Parathyroid adenoma (tissue), 2 donors: ENCODE measurements at regions not wholly inside any gene's neighbourhood (a gene's known extent, or its start where the extent isn't known, plus 50 kb on each side); places are given as distances from the start of the nearest gene placed in this dataset.

Experiments used
- H2AFZ ChIP-seq: fragments of 300-600 bp; sonication (generic); one replicate; pipeline ENCODE4 v1.7.0; 2017; ENCODE audit warnings: antibody characterized with exemption, mild to moderate bottlenecking
- H3K27ac ChIP-seq: fragments of 300-600 bp; sonication (generic); one replicate; pipeline ENCODE4 v1.7.0; 2017
- H3K27me3 ChIP-seq: fragments of 300-600 bp; sonication (generic); one replicate; pipeline ENCODE4 v1.7.0; 2017; ENCODE audit warnings: low read length; ENCODE audit not compliant: control insufficient read depth, insufficient read depth
- H3K36me3 ChIP-seq: fragments of 300-600 bp; sonication (generic); one replicate; pipeline ENCODE4 v1.7.0; 2017; ENCODE audit warnings: low read length; ENCODE audit not compliant: control insufficient read depth, insufficient read depth
- H3K4me1 ChIP-seq: fragments of 300-600 bp; sonication (generic); one replicate; pipeline ENCODE4 v1.7.0; 2017; ENCODE audit warnings: control low read depth
- H3K4me2 ChIP-seq: fragments of 300-600 bp; sonication (generic); one replicate; pipeline ENCODE4 v1.7.0; 2017; ENCODE audit warnings: low read length
- H3K4me3 ChIP-seq: fragments of 300-600 bp; sonication (generic); one replicate; pipeline ENCODE4 v1.7.0; 2017; ENCODE audit warnings: low read depth, low read length
- H3K79me2 ChIP-seq: fragments of 300-600 bp; sonication (generic); one replicate; pipeline ENCODE4 v1.7.0; 2017; ENCODE audit warnings: control low read depth
- H3K9ac ChIP-seq: fragments of 300-600 bp; sonication (generic); one replicate; pipeline ENCODE4 v1.7.0; 2017; ENCODE audit warnings: mild to moderate bottlenecking
- H3K9me3 ChIP-seq: fragments of 300-600 bp; sonication (generic); one replicate; pipeline ENCODE4 v1.7.0; 2017; ENCODE audit warnings: low read length; ENCODE audit not compliant: control insufficient read depth
- TF ChIP-seq, protein P1 (sequence below): fragments of 300-600 bp; sonication (generic); IDR thresholded peaks from one replicate; pipeline ENCODE4 v1.7.0; 2017; ENCODE audit warnings: antibody characterized with exemption, mild to moderate bottlenecking
- donor health status: primary hyperparathyroidism.

DNA sequence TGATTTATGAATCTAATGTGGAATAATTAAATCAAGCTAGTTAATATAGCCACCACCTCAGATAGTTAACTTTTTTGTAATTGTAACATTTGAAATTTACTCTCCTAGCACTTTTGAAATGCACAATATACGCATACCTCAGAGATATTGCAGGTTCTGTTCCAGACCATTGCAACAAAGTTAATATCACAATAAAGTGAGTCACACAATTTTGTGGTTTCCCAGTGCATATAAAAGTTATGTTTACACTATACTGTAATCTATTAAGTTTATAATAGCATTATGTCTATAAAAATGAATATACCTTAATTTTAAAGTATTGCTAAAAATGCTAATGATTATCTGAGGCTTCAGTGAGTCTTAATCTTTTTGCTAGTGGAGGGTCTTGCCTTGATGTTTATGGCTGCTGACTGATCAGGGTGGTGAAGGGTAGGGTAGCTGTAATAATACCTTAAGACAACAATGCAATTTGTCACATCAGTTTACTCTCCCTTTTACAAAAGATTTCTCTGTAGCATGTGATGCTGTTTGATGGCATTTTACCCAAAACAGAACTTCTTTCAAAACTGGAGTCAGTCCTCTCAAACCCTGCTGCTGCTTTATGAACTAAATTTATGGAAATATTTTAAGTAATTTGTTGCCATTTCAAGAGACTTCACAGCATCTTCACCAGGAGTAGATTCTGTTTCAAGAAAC is 235.1 kb upstream of the ADAMTSL1 start:
- H3K27ac ChIP-seq, result no peak overlapping the region
- no peaks in the 10 kb centered on the region for H3K9me3 ChIP-seq
- no peak overlapping the region for H2AFZ ChIP-seq
- H3K27me3 ChIP-seq, result no peaks in the 10 kb centered on the region
- no peak overlapping the region for H3K4me2 ChIP-seq
- no peaks in the 10 kb centered on the region for H3K4me1 ChIP-seq
- H3K4me3 ChIP-seq, result no peak overlapping the region
- no peaks in the 10 kb centered on the region for H3K36me3 ChIP-seq
- no peak overlapping the region for H3K9ac ChIP-seq
- H3K79me2 ChIP-seq, result no peaks in the 10 kb centered on the region
- TF ChIP-seq, protein P1, sequence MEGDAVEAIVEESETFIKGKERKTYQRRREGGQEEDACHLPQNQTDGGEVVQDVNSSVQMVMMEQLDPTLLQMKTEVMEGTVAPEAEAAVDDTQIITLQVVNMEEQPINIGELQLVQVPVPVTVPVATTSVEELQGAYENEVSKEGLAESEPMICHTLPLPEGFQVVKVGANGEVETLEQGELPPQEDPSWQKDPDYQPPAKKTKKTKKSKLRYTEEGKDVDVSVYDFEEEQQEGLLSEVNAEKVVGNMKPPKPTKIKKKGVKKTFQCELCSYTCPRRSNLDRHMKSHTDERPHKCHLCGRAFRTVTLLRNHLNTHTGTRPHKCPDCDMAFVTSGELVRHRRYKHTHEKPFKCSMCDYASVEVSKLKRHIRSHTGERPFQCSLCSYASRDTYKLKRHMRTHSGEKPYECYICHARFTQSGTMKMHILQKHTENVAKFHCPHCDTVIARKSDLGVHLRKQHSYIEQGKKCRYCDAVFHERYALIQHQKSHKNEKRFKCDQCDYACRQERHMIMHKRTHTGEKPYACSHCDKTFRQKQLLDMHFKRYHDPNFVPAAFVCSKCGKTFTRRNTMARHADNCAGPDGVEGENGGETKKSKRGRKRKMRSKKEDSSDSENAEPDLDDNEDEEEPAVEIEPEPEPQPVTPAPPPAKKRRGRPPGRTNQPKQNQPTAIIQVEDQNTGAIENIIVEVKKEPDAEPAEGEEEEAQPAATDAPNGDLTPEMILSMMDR, result no peak

DNA sequence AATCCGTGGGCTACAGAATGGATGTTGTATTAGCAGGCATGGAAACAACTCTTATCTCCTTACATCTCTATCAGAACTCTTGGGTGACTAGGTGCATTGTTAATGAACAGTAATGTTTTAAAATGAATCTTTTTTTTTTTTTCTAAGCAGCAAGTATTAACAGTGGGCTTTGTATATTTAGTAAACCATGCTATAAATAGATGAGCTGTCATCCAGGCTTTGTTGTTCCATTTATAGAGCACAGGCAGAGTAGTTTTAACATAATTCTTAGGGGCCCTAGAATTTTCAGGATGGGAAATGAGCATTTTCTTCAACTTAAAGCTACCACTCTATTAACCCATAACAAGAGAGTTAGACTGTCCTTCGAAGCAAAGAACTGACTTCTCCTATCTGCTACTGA is 233.7 kb upstream of the ADAMTSL1 start:
- Histone ChIP-seq H3K9ac (no peak overlapping the region), H3K4me1 (no peaks in the 10 kb centered on the region), H3K36me3 (no peaks in the 10 kb centered on the region), H2AFZ (no peak overlapping the region), H3K27ac (no peak overlapping the region), H3K4me2 (no peak overlapping the region), H3K79me2 (no peaks in the 10 kb centered on the region), H3K27me3 (no peaks in the 10 kb centered on the region), H3K4me3 (no peak overlapping the region), H3K9me3 (no peaks in the 10 kb centered on the region)
- TF ChIP-seq, protein P1, result no peak

DNA sequence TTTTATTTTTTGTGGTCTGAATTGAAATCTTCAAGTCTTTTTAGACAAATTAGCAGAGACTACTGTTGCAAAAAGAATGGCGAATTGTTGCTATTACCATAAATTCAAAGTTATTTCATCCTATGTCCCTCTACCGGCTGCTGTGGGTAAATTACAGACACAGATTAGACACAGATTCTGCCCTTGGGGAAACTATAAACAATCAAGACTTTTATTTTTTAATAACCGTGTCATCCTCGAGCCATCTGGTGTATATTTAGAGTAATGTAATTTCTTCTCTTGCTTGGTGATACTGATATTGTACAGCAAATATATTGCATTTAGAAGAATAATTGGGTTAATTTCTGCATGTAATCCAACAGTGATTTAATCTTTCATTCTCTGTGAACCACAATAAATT is 228.0 kb upstream of the ADAMTSL1 start:
- Histone ChIP-seq H3K4me3 (no peak overlapping the region), H3K27me3 (no peaks in the 10 kb centered on the region), H3K9ac (no peak overlapping the region), H3K79me2 (no peaks in the 10 kb centered on the region), H3K9me3 (no peaks in the 10 kb centered on the region), H2AFZ (no peak overlapping the region), H3K4me1 (no peaks in the 10 kb centered on the region), H3K4me2 (no peak overlapping the region), H3K27ac (no peak overlapping the region), H3K36me3 (no peaks in the 10 kb centered on the region)
- TF ChIP-seq, protein P1, result no peak

DNA sequence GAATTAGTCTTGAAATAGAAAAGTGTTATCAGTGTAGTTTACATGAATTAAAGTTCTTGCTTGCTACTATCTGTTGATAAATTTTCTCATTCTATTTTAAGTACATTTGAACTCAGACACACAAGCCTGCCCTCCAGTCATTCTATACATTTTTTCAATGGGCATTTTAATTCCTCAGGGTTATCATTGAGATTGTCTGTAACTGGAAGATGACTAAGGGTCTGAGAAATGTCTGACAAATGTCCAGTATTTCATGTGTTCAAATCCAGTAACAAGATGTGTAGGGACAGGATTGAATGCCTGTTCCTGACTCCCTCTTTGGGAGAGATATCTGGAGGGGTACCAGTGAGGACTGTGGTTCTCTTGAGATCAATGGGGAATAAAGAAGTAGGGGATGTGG is 223.9 kb upstream of the ADAMTSL1 start:
- Histone ChIP-seq H3K4me3 (no peak overlapping the region), H3K27ac (no peak overlapping the region), H3K4me1 (no peaks in the 10 kb centered on the region), H3K36me3 (no peaks in the 10 kb centered on the region), H3K9me3 (no peaks in the 10 kb centered on the region), H3K27me3 (no peaks in the 10 kb centered on the region), H3K79me2 (no peaks in the 10 kb centered on the region), H2AFZ (no peak overlapping the region), H3K4me2 (no peak overlapping the region), H3K9ac (no peak overlapping the region)
- TF ChIP-seq, protein P1, result no peak

DNA sequence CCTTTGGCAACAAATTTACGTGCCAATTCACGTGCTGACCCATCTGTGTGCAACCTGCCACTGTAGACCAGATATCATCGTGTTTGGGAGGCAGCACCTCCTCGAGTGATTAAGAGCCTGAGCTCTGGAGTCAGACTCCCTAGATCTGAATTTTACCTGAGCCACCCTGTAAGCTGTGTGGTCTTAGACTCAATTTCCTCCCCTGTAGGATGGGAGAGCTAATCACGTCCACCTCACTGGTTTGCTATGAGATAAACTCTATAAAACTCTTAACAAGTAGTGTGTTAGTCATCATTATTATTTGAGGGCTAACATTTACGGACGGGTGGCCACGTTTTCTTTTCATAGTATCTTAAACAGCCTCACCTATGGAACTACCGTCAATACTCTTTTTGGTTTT is 220.0 kb upstream of the ADAMTSL1 start:
- Histone ChIP-seq H3K27me3 (no peaks in the 10 kb centered on the region), H3K4me3 (no peak overlapping the region), H3K4me2 (no peak overlapping the region), H3K4me1 (peaks cover 8% of the 10 kb centered on the region), H3K9ac (no peak overlapping the region), H3K36me3 (no peaks in the 10 kb centered on the region), H3K79me2 (no peaks in the 10 kb centered on the region), H3K27ac (no peak overlapping the region), H3K9me3 (no peaks in the 10 kb centered on the region), H2AFZ (no peak overlapping the region)
- TF ChIP-seq, protein P1, result no peak
